Posterior vena cava (tissue), 2 donors: ENCODE measurements at regions not wholly inside any gene's neighbourhood (a gene's known extent, or its start where the extent isn't known, plus 50 kb on each side); places are given as distances from the start of the nearest gene placed in this dataset.
"Not testable (repeated sequence)": the region's sequence is repeated elsewhere in the genome, so short reads cannot be mapped to it uniquely, and the experiment has no call there.

ENCODE experiments used
- DNase-seq: peaks from one replicate; pipeline ENCODE4 v3.0.0-alpha.2; 2020; ENCODE audit warnings: low spot score
- intact Hi-C, 2 donors: fragments of 100-400 bp; cut with DNase I; formaldehyde crosslinking; loops; one replicate each; pipeline versions ENCODE4 v1.14.1 to v1.14.2; 2022 to 2023
- donor health status: DM: yes; HTN: yes; CAD: no.
- donor health status: DM: yes; HTN: yes; CAD: no.

DNA sequence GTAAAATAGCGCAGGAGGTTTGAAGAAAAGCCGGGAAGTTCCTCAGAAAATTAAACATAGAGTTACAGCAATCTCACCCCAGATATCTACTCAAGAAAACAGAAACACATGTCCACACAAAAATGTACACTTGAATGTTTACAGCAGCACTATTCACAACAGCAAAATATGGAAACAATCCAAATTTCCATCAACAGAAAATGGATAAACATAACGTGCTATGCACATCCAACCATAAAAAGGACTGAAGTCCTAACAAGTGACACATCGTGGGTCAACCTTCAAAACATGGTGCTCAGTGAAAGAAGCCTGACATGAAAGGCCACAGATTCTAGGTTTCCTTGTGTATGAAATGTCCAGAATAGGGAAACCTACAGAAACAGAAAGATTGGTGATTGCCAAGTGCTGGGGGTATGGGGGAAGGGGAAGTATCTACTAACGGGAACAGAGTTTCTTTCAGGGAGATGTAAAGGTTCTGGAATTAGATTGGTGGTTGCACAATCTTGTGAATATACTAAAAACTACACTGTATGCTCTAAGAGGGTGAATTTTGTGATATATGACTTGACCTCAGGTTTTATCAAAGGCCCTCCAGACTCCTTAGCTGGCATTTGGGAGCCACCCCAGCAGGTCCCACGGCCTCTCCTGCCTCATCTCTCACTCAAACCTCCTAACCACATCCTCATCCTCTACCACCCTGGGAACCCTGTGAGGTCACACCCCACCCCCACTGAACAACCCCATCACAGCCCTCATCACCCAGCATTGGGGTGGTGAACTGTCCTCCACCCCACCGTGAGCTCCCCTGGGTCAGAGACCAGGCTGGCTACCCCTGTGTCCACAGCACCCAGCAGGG lies 69.2 kb upstream of the PRR5 start:
- peak; percentile 38 for DNase-seq
- intact Hi-C loops = no loop called here

DNA sequence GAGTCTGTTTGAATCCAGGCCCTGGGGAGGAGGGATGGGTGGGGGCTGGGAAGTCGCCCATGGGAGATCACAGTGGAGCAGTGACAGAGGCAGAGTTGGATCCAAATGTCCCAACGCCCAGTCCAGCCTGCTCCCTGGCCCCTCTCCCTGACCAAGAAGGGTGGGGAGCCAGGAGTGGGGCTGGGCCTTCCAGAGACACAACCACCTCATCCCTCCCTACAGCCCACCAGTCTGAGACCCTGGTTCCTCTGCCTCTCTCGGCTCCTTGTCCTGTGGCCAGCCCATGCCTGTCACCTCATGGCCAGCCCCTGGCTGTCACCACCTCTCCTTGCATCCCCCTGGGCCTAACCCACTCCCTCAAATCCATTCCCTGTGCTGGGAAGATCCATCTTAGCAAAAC lies 71.2 kb upstream of the PRR5 start:
- peak; percentile 58 for DNase-seq
- intact Hi-C loops = no loop called here

DNA sequence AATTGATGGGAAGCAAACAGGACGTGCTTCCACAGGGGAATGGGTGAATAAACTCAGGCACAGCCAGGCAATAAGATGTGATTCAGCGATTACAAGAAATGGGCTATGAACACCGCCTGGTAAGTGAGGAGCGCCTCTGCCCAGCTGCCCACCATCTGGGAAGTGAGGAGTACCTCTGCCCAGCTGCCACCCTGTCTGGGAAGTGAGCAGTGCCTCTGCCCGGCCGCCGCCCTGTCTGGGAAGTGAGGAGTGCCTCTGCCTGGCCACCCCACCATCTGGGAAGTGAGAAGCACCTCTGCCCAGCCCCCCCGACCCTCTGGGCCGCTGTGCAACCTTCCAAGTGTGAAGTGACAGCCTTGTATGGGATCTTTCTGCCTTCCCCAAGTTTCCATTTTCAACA lies 73.2 kb upstream of the PRR5 start:
- intact Hi-C loops = loop anchor here (5.0 kb wide), 1 partner anchor 547 kb away; no protein-coding TSS in a partner anchor
- peak; percentile 60 for DNase-seq

DNA sequence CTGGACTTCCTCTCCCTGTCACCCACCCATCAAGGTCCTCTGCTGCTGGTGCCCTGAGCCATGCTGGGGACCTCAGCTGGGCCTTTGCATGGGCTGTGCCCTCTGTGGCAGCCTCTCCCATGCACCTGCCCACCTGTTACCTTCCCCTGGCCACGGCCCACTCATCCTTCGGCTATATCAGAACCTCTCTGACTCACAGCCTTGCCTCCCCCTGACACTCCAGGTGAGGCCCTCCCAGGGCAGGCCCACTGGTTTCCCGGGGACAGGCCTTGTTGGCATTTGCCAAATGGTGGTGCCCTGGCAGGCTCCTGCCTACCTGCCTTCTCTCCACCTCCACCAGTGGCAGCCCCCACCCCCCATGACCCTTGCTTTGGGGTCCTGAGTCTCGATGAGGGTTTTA lies 73.7 kb upstream of the PRR5 start:
- DNase-seq = peak; percentile 47
- intact Hi-C loops = loop anchor here (5.0 kb wide), 1 partner anchor 546 kb away; no protein-coding TSS in a partner anchor

DNA sequence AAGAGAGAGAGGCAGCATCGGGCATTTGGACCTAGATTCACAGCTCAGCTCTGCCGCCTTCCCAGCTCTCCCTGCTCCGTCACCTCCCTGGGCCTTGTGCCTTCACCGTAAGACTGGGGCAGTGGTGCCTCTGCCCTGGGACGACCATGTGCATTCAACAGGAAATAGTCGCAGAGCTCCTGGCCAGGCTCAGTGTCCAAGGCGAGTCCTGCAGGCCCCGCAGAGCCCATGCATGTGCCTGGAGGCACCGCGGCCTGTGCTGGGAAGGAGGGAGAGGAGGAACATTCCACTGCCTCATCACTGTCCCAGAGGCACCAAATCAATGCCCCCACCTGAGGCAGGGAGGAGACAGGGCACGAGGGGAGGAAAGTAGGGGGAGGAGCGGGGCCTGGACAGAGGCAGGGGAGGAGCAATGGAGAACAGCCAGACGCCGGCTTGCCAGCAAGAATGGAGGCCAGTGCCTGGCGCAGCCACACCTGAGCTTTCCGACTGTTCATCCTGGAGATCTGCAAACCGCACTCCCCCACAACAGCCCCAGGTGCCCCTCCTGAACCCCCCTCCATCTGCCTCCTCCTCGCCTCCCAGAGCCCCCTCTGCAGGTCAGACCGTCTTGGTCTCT lies 74.4 kb upstream of the PRR5 start:
- DNase-seq = peak; percentile 56
- intact Hi-C loops = loop anchor here (2.0 to 5.0 kb wide), 2 partner anchors 545 to 635 kb away; no protein-coding TSS in a partner anchor

DNA sequence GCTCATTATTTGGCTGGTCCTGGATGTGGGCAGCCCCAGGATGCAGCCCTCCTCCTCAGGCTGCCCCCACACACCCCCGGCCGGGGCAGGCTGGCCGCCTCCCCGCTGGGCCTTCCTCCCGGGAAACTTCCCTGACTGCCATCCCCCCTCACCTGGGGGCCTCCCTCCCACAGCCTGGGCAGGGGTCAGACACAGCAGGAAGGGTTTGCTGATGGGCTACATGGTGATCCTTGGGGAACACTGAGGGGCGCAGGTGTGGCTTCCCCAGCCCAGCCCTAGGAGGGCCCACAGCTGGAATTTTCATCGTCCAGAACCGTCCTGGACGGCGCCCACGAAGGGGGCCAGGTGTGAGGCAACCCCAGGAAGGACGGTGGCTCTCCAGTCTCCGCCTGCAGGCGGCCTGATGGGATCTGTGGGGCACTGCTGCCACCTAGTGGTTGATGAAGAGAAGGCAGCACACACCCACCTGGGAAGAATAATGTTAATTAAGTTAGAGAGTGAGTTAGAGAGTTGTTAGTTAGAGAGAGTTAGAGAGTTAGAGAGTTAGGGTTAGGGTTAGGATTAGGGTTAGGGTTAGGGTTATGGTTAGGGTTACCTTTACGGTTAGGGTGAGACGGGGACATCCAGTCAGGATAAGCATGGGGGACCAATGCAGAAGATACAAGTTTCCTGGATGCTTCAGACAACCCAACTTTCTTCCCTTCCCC lies 75.9 kb upstream of the PRR5 start:
- intact Hi-C loops = loop anchor here (2.0 to 5.0 kb wide), 2 partner anchors 544 to 633 kb away; no protein-coding TSS in a partner anchor
- DNase-seq = peak; percentile 89

DNA sequence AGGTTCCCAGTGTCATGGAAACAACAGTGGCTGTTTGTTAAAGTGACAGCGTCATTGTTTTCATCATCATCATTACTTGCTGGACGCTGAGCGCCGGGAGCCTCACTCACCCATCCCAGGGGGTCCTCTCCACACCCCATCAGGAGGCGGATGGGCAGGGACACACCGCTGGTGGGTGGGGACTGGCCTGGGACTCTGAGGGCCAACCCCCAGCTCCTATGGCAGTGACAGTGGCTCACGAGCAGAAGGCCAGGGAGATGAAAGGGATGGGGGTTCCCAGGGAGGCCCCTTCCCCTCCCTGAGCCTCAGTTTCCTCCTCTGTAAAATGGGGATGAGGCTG lies 76.6 kb upstream of the PRR5 start:
- DNase-seq = peak; percentile 72
- intact Hi-C loops = loop anchor here (5.0 kb wide), 1 partner anchor 543 kb away; no protein-coding TSS in a partner anchor

DNA sequence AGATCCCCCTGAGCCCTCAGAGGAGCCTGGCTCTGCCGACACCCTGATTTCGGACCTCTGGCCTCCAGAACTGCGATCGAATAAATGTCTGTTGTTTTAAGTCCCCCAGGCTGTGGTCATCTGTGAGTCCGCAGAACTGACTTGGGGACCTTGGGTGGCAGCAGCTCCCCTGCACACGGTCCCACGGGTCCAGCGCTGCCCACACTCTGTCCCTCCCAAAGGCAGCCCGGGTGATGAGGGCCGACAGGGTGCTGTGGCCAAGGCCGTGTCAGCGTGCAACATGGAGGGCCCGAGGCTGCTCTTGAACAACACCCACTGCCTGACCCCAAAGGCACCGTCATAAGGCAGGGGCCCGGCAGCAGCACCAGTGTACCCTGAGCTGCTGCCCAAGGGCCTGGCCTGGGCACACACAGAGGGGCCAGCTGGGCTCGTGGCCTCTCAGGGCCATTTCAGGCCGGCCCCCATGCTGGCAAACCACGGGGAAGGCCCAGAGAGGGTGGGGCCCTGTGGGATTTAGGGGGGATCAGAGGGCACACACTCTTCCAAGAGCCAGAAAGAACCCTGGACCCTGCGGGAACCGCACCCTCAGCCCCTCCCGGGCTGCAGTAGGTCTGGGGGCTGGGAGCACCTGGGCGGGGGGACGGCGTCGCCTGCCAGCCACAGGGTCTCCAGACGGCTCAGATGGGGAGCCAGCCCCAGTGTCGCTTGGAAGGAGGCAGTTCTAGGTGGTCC lies 77.1 kb upstream of the PRR5 start:
- intact Hi-C loops = loop anchor here (5.0 kb wide), 2 partner anchors 543 to 633 kb away; no protein-coding TSS in a partner anchor
- peak; percentile 62 for DNase-seq

DNA sequence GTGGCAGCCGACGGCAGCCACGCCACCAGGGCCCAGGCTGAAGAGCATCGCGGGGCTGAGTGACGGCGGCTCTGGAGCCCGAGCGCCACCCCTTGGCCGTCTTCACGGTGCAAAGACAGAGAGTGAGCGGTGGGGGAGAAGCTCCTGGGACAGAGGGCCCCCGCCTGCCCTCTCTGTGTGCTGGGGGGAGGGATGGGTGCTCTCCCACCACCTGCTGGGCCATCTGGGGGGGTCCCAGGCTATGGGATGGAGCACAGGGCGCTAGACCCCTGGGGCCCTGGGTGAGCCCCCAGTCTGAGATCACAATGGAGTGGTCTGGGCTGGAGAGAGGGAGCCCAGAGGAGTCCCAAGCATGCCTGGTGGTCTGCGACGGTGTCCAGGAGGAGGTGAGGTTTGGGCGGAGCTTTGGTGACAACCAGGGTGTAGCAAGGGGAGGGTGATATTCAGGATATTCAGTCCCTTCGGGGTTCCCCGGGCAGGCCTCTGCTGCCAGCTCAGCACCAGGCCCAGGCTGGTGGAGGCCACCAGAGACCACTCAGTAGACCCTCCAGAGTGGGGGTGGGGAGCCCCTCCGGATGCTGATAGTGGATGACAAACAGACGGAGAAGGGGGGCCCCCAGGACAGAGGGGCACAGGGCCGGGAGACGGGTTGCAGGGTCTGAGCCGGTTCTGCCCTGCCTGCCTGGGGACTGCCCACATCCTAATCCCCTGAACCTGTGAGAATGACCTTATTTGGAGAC lies 78.1 kb upstream of the PRR5 start:
- intact Hi-C loops = loop anchor here in 1 of 2 donors (5.0 kb wide), 1 partner anchor 632 kb away; no protein-coding TSS in a partner anchor
- peak; percentile 72 for DNase-seq

DNA sequence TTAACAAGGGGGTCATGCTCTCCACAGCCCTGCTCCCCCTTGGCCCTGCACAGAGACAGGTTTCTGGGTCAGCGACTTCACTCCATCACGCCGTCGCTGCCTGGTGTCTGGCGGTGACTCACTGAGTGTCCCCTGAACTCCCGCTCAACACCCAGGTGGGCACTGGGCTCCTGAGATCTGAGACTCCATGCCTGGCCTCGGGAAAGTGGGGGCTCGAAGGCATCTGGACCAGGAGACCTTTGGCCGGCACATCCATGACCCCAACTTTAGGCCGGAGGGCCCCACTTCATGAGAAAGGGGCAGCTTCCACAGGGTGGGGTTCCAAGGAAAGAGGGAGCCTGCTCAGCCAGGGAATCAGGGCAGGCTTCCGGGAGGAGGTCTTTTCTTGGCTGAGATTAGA lies 79.3 kb upstream of the PRR5 start:
- peak; percentile 66 for DNase-seq
- intact Hi-C loops = loop anchor here in 1 of 2 donors (5.0 kb wide), 1 partner anchor 630 kb away; no protein-coding TSS in a partner anchor

DNA sequence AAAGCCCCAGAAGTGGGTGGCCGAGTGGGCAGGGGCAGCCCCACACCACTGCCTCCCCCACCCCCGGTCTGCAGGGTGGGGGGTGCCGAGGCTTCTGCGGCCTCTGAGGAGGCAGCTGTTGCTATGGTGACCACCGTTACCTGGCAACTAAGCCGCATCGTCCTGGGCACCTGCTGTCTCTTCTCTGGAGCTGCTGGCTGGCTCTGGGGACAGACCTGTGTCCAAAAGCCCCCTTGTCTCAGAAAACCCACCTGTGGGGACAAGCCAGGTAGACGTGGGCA lies 79.9 kb upstream of the PRR5 start:
- intact Hi-C loops = loop anchor here in 1 of 2 donors (5.0 kb wide), 1 partner anchor 630 kb away; no protein-coding TSS in a partner anchor
- DNase-seq = peak; percentile 54

DNA sequence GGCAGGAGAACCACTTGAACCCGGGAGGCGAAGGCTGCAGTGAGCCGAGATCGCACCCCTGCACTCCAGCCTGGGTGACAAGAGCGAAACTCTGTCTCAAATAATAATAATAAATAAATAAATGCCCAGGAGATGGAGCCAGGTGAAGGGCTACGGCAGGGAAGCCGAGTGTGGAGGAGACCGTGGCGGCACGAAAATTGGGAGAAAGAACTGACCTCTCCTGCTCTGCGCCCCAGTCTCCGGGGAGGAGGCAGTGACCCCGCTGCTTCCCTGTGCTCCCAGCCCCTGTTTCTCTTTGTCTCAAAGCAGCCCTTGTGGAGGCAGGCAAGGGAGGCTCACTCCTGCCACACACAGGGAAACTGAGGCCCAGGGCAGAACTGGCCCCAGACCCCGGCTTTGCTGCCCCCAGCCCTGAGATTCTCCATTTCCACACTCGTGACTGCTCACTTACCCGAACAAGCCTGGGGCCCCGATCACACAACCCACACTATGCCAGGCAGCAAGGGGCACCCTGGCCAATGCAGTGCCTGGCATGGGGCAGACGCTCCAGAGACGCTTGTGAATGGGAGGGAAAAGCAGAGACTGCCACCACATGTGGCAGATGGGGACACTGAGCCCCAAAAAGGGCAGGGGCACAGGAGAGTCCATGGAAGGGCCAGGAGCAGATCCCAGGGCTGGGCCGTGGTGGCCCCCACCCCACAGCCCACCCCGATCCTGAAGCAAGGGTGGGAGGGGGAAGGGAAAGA lies 80.4 kb upstream of the PRR5 start:
- intact Hi-C loops = loop anchor here in 1 of 2 donors (5.0 kb wide), 1 partner anchor 629 kb away; no protein-coding TSS in a partner anchor
- DNase-seq = peak; percentile 71

DNA sequence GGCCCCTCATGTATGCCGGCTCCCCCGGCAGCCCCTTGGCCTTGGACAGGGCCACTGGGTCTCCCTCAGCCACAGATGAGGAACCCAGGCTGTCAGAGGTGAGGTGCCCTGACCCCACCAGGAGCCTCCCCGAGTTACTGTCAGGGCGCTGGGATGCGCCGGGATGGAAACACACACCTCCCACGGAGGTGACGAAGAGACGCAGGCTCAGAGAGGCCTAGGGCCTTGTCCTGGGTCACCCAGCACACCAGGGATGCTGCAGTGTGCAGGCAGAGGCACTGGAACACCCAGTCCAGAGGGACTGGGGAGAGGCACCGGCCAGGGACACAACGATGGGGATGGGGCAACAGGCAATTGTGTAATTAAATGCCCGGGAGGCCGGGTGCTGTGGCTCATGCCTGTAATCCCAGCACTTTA lies 81.2 kb upstream of the PRR5 start:
- intact Hi-C loops = loop anchor here in 1 of 2 donors (5.0 kb wide), 1 partner anchor 629 kb away; no protein-coding TSS in a partner anchor
- DNase-seq = peak; percentile 76

DNA sequence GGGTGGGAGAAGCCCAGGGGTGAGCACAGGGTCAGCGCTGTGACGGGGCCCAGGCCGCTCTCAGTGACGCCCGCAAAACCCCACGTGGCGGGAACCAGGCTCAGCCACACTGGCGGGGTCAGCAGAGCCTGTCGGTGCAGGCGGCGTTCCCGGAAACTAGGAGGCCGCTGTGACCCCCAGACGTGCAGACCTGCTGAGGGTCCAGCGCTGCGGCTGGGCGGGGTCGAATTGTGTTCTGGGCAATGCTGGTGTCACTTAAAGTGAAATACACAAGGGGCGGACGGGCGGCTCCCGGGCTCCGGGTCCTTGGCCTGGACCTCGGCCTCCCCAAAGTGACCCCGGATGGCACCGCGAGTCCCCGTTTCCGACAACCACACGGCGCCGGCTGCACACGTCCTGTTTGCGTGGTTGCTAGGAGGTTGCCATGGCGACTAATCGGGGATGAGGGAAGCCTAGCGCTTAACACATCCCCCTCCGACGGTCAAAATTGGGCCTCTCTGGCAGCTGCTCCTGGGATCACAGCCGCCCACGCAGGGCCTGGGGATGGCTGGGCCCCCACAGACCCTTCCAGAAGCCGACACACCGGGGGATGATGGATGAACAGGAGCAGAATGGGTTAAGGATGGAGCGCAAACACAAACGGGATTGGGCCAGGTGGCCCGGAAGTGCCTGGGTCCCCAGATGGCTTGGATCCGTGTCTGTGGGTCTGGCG lies 81.7 kb upstream of the PRR5 start:
- DNase-seq = peak; percentile 93
- intact Hi-C loops = loop anchor here in 1 of 2 donors (5.0 kb wide), 1 partner anchor 628 kb away; no protein-coding TSS in a partner anchor

DNA sequence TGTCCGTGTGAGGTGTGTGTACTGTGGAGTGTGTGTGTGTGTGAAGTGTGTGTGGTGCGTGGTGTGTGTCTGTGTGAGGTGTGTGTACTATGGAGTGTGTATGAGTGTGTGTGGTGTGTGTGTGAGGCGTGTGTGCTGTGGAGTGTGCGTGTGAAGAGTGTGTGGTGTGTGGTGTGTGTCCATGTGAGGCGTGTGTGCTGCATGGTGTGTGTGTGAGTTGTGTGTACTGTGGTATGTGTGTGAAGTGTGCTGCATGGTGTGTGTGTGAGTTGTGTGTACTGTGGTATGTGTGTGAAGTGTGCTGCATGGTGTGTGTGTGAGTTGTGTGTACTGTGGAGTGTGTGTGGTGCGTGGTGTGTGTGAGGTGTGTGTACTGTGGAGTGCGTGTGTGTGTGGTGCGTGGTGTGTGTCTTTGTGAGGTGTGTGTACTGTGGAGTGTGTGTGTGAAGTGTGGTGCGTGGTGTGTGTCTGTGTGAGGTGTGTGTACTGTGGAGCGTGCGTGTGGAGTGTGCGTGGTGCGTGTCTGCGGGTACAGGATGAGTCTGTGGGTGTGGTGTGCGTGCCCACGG lies 82.4 kb upstream of the PRR5 start:
- DNase-seq = peak; percentile 16

DNA sequence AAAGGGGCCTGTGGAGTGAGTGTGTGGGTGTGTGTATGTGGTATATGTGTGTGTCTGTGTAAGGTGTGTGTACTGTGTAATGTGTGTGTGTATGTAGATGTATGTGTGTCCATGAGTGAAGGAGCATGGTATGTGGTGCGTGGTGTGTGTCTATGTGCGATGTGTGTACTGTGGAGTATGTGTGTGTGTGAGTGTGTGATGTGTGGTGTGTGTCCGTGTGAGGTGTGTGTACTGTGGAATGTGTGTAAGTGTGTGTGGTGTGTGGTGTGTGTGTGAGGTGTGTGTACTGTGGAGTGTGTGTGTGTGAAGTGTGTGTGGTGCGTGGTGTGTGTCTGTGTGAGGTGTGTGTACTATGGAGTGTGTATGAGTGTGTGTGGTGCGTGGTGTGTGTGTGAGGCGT lies 83.1 kb upstream of the PRR5 start:
- intact Hi-C loops, DNase-seq: not testable (repeated sequence)

More for the DNA sequence above, 82.4 kb upstream of the PRR5 start:
- intact Hi-C loops = loop anchor here in 1 of 2 donors (5.0 kb wide), 1 partner anchor 627 kb away; no protein-coding TSS in a partner anchor

DNA sequence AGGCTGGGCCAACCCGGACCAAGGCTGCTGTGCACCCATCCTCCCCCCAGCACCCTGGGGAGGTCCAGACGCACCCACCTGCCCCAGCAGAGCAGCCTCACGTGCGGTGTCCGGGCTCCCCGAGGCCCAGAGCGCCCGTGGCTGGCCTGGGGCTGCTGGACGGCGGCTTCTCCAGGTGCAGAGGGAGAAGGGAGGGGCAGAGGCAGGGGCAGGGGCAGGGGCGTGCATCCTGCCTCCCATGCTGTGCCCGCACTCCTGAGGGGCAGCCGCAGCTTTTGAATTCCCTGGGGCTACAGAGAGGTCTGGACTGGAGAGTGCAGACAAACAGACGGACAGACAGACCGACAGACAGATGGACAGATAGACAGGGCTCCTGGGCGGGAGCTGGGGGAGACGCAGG lies 83.6 kb upstream of the PRR5 start:
- intact Hi-C loops = no loop called here
- DNase-seq = no peak
